ENCODE measurements at regions not wholly inside any gene's neighbourhood (a gene's known extent, or its start where the extent isn't known, plus 50 kb on each side); places are given as distances from the start of the nearest gene placed in this dataset.

DNA sequence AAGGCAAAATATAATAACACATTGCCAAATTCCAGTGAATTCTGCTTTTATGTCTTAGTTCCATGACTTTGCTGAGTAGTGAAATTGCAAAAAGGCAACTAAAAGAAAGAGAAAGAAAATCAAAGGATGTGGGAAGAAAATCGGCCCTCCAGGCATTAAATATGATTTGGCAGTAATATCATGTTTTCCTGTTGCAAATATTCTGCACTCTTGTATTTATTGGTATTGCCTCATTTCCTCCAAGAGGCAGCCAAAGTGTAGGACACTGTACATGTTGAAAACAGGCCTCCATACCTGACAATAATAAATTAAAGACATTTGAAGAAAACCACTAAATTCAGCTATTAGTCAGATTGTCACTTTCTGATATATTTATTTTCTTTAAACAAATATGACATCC, 460.0 kb upstream of the NOX3 start:
- Histone ChIP-seq H3K4me1 (no peaks in the 10 kb centered on the region), H3K27me3 (no peaks in the 10 kb centered on the region), H3K36me3 (no peaks in the 10 kb centered on the region), H3K9me3 (no peaks in the 10 kb centered on the region), H3K4me3 (ENCODE audit: low read depth, low read length) (no peak overlapping the region)
- no peak for DNase-seq
- TF ChIP-seq, protein P1, sequence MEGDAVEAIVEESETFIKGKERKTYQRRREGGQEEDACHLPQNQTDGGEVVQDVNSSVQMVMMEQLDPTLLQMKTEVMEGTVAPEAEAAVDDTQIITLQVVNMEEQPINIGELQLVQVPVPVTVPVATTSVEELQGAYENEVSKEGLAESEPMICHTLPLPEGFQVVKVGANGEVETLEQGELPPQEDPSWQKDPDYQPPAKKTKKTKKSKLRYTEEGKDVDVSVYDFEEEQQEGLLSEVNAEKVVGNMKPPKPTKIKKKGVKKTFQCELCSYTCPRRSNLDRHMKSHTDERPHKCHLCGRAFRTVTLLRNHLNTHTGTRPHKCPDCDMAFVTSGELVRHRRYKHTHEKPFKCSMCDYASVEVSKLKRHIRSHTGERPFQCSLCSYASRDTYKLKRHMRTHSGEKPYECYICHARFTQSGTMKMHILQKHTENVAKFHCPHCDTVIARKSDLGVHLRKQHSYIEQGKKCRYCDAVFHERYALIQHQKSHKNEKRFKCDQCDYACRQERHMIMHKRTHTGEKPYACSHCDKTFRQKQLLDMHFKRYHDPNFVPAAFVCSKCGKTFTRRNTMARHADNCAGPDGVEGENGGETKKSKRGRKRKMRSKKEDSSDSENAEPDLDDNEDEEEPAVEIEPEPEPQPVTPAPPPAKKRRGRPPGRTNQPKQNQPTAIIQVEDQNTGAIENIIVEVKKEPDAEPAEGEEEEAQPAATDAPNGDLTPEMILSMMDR (IDR thresholded peaks at IDR 0.05; ENCODE audit: low read depth, low read length): no peak

DNA sequence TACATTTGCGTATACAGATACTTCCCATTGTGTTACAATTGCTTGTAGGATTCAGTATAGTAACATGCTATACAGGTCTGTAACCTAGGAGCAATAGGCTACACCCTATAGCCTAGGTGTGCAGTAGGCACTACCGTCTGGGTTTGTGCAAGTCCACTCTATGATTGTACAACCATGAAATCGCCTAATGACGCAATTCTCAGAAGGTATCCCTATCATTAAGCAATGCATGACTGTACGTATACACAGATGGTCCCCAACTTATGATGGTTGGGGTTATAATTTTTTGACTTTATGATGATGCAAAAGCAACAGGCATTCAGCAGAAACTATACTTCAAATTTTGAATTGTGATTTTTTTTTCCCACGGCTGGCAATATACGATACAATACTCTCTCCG, 458.2 kb upstream of the NOX3 start:
- no peaks in the 10 kb centered on the region for H3K36me3 ChIP-seq
- TF ChIP-seq, protein P1 (IDR thresholded peaks at IDR 0.05; ENCODE audit: low read depth, low read length): no peak
- H3K27me3 ChIP-seq: no peaks in the 10 kb centered on the region
- no peak overlapping the region for H3K4me3 ChIP-seq (ENCODE audit: low read depth, low read length)
- H3K9me3 ChIP-seq: no peaks in the 10 kb centered on the region
- no peak for DNase-seq
- no peaks in the 10 kb centered on the region for H3K4me1 ChIP-seq

DNA sequence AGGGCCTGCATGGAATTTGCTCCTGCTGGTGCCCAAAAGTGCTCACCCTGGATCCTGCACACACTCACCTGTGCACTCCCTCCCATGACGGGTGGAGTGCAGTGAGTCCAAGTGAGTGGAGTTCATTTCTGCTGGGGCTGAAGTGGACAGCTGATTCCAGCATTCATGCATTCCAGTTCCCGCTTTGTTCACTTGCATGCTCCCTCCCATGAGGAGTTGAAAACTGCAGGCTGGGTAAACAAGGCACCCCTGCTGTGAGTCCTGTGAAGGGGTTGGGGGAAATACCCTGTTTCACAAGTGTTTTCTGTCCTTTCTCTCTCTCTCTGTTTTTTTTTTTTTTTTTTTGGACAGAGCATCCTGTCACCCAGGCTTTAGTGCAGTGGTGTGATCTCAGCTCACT, 454.1 kb upstream of the NOX3 start:
- H3K27me3 ChIP-seq: no peaks in the 10 kb centered on the region
- H3K4me1 ChIP-seq: no peaks in the 10 kb centered on the region
- no peaks in the 10 kb centered on the region for H3K9me3 ChIP-seq
- H3K4me3 ChIP-seq (ENCODE audit: low read depth, low read length): no peak overlapping the region
- no peaks in the 10 kb centered on the region for H3K36me3 ChIP-seq
- TF ChIP-seq, protein P1 (IDR thresholded peaks at IDR 0.05; ENCODE audit: low read depth, low read length): no peak
- DNase-seq: no peak

DNA sequence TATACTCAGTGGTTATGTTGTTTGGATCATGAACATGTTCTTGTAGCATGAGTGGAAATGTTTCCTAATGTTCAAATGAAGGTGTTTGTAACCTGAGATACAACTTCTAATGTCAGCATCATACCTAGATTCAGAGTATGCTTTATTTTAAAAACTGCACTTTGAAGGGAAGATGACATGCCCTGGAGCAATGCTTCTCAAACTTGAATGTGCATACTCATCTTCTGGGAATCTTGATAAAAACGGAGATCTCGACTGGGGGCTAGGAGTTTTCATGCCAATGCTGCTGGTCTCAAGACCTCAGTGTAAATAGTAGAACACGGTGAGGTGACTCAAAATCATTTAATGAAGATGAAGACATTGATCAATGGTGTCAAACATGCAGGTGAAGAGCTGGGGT, 440.0 kb upstream of the NOX3 start:
- TF ChIP-seq, protein P1 (IDR thresholded peaks at IDR 0.05; ENCODE audit: low read depth, low read length): no peak
- no peak for DNase-seq
- Histone ChIP-seq H3K4me1 (no peaks in the 10 kb centered on the region), H3K36me3 (no peaks in the 10 kb centered on the region), H3K9me3 (no peaks in the 10 kb centered on the region), H3K4me3 (ENCODE audit: low read depth, low read length) (no peak overlapping the region), H3K27me3 (no peaks in the 10 kb centered on the region)

DNA sequence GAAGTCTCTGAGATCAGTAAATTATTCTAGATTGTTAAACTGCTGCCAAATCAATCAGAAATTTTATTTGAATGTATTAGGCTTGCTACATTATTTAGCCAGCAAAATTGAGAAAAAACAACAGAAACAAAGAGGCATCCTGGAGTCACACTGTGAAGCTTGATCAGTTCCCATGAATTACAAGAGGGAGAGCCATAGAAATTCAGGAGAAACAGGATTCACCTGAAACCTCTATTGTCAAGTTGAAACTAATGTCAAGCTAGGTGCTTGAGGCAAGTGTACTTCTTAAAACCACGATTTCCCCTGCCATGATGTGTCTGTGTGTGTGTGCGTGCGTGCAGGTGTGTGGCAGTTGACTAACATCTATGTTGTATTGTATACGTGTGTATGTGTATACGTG, 439.1 kb upstream of the NOX3 start:
- Histone ChIP-seq H3K27me3 (no peaks in the 10 kb centered on the region), H3K9me3 (no peaks in the 10 kb centered on the region), H3K4me3 (ENCODE audit: low read depth, low read length) (no peak overlapping the region), H3K4me1 (no peaks in the 10 kb centered on the region), H3K36me3 (no peaks in the 10 kb centered on the region)
- DNase-seq: no peak
- TF ChIP-seq, protein P1 (IDR thresholded peaks at IDR 0.05; ENCODE audit: low read depth, low read length): no peak

DNA sequence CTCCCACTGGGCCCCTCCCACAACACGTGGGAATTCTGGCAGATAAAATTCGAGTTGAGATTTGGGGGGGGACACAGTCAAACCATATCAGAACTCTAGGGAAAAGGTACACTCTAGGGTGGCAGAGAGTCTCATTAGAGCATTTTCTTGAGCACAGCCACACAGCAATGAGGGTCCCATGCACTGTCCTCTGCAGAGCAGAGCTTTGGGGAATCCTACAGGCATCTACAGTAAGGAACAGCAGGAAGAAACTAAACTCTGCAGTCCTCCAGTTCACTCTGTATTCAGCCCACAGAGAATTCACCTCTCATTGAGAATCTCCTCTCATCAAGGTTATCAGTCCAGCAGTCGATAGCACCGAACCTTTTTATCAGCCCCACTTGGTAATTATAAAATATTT, 438.6 kb upstream of the NOX3 start:
- no peak for DNase-seq
- TF ChIP-seq, protein P1 (IDR thresholded peaks at IDR 0.05; ENCODE audit: low read depth, low read length): no peak
- H3K4me3 ChIP-seq (ENCODE audit: low read depth, low read length): no peak overlapping the region
- H3K9me3 ChIP-seq: no peaks in the 10 kb centered on the region
- H3K36me3 ChIP-seq: no peaks in the 10 kb centered on the region
- H3K4me1 ChIP-seq: no peaks in the 10 kb centered on the region
- no peaks in the 10 kb centered on the region for H3K27me3 ChIP-seq

All from BE2C (cell line).